CD4-positive, alpha-beta T cell treated with Interleukin-1 beta for 1 hour (primary cell): ENCODE measurements at regions not wholly inside any gene's neighbourhood (a gene's known extent, or its start where the extent isn't known, plus 50 kb on each side); places are given as distances from the start of the nearest gene placed in this dataset.

Experiments used
- DNase-seq, 2 donors: peaks; one replicate each; pipeline ENCODE4 v3.0.0-alpha.2; 2020 to 2022

DNA sequence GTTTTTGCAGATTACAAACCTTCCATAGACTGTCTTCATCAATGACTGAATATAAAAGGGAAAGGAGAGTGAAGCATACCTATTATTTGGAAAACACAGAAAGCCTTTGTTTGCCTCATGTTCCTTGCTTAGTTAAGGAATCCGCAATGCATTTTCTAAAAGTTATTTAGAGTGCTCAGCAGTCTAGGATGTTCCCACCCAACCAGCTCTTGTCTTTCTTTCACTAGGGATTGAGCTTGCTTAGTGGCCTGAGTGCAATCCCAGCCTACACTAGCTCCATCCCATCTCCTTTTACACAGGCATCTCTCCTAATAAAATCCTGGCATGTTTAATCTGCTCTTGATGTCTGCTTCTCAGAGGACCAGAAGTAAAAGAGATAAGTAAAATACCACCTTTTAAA, 850.5 kb upstream of the GJE1 start:
- DNase-seq = no peak

DNA sequence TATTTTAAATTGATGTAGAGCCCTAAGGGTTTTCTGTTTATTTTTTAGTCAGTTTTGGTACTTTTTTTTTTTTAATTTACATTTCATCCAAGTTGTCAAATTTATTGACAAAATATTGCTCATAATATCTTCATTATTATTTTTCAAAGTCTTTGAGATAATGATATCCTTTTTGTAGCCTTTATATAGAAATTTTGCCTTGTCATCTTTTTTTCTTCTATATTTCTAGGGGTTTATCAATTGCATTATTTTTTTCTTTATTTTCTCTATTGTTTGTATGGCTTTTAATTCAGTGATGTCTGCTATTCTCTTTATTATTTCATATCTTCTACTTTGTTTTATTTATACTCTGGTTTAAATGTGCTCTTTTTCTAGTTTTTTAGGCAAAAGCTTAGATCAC, 863.0 kb upstream of the GJE1 start:
- no peak for DNase-seq

DNA sequence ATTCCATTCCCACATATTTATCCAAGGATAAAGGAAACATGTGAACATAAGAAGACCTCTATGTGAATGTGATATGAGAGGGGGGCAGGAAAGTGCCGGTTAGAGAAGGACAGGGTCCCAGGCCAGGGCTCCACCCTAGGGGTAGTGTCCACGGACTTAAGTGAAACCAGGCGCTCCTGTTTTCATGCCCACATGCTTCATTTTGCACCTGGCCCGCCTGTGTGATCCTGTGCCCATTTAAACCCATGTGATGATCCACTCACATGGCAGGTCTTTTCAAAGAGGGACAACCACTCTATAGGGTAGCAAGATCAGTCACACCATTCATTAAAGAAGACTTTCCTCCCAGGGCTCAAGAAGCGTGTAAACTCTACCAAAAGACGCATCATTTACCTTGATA, 865.3 kb upstream of the GJE1 start:
- DNase-seq = no peak

DNA sequence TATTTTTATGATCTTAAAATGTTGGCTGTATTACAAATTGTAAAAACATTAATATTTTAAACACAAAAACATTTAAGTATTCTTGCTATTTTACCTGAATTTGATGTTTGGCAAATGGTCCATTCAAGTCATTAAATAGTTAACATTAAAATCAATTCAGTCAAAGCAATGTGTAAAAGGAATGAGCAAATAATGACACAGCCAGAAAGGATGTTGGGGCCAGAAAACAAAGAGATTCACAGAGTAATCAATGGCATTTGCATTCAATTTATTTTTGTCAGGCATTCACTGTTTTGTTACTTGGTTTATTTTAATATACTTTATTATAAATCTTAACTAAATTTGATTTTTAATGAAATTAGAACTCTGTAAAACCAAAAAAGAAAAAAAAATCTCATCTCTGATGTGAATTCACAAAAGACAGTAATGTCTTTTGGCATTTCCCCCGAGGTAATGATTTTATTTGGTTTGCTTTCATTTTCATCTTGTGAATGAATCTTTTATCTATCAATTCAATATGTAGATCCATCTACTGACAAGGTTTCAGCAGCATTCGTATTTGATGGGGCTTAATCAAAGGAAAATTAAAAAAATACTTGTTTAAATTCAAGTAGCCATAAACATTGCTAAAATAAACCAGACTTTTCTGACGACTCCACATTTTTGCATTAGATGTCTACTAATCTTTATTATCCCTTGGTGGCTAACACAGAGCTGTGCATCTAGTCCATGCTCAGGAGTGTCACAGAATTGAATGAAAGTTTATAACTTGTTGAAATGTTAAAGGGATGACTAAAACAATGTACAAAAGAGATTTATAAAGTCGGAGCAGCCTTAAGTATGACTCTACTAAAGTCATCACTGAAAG, 866.7 kb upstream of the GJE1 start:
- no peak for DNase-seq

DNA sequence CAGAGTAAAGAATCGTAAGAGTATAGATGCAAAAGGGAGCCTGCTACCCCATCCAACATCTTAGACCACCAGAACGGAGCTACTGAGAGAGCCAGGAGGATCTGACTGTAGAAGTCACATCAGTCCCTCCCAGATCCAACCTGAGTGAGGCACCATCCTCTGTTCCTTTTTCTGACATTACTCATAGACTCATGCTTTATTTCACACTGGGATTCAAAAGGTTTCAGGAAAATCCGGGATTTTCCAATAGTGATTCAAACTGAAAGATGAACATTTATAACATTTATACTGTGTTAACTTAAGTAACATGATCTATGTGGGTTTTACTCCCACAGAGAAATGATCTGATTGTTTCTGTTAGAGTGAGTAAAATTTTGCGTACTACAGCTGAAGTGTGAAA, 868.6 kb upstream of the GJE1 start:
- DNase-seq = no peak

DNA sequence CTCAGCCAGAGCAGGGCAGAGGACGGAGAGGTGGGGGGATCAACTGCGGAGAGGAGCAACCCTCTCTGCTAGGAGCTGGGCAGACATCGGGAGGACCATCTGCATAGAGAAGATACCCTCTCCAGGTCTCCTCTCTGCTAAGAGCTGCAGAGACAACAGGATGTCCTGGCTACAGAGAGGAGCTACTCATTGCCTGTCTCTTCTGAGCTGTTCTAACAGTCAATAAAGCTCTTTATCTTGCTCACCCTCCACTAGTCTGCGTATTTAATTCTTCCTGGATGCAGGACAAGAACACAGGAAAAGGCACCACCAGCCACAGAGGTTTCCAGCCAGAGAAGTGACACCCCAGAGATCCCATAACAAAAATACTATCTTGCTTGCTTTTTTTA, 871.1 kb upstream of the GJE1 start:
- DNase-seq = no peak

DNA sequence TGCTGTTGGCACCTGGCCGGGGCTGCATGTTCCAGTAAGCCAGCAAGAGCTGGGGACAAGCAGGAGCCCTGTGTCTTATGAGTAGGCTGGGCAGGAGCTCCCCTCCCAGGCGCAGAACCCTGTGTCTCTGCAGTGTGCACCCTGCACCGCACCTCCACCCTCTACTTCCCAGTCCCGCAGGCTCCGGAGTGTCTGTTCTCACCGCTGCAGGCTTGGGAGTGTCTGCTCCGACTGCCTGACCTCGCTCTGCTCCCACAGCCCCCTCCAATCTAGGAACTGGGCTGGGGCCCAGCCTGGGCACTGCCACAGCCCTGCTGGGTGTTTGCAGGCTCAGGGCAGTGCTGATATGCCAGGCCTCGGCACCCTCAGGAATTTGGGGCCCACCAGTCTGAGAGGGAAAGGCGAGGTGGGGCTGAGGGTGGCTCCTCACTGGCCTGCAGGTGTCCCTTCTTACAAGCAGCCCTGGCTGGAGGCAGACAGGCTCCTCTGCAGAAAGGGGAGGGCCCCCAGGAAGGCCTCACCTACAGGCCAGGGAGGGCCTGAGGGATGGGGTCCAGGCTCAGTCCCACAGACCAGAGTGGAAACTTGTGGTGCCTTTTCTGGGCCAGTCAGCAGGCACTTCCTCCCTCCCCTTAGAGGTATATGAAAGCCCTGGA, 871.6 kb upstream of the GJE1 start:
- DNase-seq = no peak

DNA sequence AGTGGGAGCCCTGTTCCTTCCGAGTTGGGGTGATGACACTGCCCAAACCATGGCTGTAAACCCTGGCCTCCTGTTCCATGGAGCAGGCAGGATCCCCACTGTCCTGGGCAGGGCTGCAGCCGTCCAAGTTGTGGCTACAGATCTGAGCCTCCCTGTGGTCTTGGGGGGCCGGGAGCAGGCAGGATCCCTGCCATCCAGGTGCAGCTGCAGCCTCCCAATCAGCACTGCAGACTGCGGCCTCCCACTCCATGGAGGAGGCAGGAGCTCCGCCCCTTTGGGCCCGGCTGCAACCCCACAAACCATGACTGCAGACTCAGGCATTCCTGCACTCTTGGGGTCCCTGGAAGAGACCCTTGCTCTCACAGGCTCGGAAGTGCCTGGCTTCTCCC, 872.1 kb upstream of the GJE1 start:
- DNase-seq = no peak

DNA sequence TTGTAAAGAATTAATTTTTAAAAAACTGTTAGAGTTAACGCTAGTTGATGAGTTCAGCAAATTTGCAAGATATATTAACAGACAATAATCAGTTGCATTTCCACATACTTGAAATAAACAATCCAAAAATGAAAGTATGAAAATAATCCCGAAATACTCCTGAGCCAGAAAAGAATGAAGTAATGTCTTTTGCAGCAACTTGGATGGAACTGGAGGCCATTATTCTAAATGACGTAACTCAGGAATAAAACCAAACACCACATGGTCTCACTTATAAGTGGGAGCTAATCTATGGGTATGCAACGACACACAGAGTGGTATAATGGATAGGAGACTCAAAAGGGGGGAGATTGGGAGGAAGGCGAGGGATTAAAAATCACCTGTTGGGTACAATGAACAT, 872.9 kb upstream of the GJE1 start:
- no peak for DNase-seq

DNA sequence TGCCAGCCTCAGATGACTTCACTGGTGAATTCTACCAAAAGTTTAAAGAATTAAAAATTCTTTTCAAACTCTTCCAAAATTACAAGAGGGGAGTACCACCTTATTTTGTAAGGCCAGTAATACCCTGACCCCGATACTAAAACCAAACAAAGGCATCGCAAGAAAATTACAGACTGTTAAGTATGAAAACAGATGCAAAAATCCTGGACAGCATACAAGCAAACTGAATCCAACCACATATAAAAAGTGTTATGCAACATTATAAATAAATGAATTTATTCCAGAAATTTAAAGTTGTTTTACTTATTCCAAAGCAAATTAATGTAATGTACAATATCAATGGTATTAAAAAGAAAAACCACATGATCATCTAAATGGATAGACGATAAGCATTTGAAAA, 873.6 kb upstream of the GJE1 start:
- no peak for DNase-seq

DNA sequence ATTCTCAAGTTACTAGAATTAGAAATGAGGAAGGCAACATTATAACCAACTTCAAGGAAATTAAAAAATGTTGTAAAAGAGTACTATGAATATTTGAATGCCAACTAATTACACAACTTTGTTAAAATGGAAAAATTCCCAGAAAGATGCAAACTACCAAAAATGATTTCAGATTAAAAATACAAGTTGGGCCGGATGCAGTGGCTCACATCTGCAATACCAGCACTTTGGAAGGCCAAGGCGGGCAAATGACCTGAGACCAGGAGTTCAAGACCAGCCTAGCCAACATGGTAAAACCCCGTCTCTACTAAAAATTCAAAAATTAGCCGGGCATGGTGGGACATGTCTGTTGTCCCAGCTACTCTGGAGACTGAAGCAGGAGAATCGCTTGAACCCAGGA, 874.2 kb upstream of the GJE1 start:
- no peak for DNase-seq

DNA sequence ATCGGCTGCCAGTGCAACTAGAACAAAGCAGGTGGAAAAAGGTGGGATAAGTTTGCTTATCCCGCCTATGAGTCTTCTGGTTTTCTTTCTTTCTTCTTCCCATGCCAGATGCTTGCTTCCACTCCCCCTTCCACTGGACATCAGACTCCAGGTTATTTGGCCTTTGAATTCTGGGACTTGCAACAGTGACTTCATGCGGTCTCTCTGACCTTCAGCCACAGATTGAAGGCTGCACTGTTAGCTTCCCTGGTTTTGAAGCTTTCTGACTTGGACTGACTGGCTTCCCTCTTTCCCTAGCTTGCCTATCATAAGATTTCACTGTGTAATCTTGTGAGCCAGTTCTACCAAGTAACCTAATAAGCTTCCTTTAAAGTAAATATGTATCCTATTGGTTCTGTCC, 878.4 kb upstream of the GJE1 start:
- DNase-seq = no peak

DNA sequence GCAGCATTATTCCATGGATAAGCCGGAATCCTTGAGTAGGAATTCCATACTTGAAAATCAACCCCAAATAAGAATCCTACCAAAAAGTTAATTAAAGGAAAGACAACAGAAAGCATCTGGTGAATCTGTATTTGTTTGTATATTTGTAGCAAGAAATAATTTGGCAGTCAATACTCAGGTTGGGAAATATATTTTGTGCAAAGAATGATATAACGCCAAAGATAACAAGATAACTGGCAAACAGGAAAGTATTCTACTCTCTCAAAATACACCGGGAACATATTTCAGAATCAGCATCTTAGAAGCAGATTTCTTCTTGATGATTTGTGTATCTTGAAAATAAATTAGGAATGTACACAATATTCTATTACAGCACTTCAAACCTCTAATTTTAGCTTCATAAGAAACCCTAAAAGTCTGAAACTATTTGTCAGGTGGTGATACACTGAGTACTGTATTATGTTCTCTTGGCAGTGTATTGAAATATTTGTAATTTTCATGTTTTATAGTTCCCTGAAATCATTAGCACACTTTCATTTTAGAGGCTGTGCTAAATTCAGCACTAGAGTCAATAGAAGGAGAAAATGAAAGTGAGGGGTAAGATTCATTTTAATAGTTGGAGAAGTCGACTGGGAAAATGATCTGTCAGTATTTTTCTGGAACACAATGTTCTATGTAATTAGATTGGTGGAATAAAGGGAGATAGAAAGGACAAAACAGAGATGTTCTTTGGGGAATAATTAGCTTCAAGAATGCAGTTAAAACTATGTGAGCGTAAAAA, 879.7 kb upstream of the GJE1 start:
- DNase-seq = no peak

DNA sequence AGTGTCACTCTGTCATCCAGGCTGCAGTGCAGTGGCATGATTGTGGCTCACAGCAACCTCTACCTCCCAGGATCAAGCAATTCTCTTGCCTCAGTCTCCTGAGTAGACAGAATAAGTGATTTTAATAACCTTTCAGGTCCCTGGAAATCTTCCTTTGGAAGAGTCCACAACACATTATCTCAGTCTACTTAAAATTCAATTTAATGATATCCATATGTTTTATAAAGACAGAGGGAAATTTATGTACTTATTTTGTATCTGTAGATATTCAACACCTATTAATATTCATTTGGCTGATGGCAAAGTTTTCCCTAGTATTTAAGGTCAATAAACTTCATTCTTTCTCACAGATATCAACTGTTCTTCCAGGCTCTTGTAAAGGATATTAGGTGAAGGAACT, 881.4 kb upstream of the GJE1 start:
- no peak for DNase-seq

DNA sequence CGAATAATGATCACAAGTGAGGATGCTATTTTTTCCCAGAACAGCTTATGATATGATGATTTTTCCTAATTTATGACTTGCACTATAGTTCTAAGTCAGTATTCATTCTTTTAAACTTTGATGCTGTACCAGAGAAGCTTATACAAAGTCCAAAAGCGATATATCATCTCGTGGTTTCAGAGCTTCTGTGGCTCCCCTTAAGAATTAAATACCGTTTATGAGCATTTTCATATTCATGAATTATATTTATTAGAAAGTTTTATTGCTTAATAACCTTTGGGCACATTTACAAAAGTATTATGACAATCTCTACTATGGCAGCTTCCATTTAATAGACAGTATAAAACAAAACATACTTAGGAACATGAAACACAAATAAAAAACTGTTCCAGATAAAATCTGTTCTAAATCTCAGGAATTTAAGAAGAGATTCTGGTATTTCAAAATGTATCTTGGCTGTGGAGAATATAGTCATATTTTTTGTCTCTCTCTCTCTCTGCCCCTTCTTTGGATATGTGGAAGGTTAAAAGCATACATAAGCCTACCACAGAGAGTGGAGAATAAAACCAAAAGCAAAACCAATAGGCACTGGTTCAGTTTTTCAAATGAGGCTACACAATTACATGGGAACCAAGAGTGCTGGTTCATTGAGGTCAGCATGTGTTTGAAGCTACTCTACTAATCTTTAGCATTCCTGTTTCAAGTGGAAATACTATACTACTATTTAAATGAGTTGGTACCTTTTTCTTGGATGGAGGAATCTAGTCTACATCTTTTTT, 884.5 kb upstream of the GJE1 start:
- no peak for DNase-seq

DNA sequence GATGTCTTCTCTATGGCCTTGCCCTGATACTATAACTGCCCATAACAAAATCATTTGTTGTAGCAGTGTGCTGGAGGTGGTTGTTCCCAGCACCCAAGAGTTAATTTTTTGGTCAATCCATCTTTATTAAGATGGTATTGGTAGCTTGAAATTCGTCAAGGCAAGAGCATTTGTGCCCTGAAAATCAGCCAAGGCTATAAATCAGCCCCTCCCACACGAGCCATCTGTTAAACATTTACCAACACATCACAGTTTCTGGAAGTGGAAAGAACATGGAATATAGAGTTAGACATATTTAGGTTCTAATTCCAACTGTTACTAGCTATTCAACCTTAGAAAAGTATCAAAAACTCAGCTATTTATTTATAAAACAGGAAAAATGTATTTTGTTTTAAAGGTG, 888.4 kb upstream of the GJE1 start:
- DNase-seq = no peak

DNA sequence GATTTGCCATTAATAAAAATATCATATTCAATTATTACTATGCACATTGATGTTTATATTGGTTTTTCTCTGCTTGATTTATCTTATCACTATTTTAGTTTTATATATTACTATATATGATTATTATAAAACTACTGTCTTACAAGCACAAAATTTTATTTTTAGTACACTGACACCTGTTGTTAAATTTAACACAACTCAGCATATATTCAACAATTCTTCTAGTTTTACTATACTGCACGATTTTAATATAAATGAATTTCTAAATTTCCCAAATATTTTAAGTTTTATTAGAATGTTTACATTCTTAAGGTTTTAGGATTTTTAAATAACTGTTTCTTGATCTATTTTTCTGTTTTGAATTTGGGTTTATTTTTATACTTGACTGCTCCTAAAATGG, 889.8 kb upstream of the GJE1 start:
- no peak for DNase-seq

DNA sequence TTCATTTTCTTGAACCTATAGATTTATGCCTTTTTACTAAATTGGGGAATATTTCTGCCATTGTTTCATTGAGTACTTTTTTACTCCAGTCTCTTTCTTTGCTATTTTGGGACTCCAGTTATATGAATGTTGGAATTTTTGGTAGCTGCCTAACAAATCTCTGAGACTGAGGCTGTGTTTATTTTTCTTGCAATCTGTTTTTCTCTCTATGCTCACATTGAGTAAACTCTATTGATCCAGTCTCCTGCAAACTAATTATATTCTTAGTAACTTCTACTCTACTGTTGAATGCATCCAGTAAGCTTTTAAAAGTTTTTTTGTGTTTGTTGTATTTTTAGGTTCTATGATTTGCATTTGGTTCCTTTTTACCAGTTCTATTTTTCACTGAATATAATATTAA, 903.4 kb upstream of the GJE1 start:
- DNase-seq = no peak

DNA sequence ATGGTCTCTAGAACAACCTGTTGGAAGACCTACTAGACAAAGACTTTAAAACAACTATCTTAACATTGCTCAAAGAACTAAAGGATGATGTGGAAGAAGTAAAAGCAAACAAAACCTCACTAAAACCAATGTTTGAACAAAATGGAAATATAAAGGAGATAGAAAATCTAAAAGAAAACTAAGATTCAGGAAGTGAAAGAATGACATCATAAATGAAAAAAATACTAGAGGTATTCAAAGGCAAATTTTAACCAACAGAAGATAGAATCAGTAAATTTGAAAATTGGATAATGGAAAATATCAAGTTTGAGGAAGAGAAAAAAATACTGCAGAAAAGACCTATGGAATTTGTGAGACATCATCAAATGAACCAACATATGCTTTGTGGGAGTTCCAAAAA, 914.1 kb upstream of the GJE1 start:
- DNase-seq = no peak

DNA sequence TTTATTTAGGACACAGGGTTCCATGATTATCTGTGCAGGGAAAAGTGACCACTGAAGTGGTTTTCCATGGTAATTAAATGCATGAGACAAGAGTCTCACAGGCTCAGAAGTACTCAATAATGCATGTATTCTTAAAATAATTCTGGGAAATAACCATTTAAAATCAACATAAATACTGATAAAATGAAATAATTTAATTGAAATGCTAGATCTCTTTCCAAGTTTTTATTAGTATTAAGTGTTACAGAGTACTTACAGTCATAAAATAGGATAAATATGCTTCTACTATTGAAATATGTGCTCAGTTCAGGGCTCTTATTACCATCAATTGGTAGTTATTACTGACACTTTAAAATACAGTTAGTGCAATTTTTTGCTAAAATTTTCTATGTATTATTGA, 916.0 kb upstream of the GJE1 start:
- no peak for DNase-seq

DNA sequence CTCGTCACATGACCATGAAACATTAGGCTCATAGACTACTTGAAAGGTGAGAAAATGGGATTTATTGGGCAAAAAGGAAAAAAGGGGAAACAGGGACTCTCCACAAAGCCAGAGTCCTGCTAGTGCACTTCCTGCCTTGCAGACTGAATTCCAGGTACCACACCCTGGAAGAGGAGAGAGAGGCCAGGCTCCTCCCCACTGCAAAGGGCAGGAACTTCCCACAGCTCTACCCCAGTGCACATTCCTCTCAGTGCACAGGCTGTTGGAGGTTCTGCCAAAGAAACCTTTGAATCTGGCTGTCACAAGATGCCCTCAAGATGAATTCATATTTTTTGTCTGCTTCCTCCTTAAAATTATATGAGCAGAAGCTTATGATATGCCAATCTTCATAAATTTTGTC, 920.4 kb upstream of the GJE1 start:
- no peak for DNase-seq

DNA sequence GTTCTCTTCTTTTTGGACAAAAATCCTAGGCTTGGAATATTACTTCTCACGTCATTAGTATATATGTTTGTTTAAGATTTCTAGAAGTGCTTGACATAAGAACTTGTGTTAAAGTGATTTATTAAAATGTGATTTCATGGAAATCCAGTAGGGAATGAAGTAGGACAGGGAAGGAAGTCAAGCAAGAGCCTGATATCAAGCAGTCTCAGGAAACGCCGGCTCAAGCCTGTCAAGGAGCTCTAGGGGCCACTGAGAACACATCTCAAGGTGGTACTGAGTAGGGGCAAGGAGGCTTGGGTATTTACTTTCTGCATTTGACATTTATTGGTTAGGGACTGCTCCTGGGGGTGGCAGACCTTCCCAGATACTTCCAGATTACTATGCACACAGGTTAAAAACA, 920.9 kb upstream of the GJE1 start:
- DNase-seq = no peak

DNA sequence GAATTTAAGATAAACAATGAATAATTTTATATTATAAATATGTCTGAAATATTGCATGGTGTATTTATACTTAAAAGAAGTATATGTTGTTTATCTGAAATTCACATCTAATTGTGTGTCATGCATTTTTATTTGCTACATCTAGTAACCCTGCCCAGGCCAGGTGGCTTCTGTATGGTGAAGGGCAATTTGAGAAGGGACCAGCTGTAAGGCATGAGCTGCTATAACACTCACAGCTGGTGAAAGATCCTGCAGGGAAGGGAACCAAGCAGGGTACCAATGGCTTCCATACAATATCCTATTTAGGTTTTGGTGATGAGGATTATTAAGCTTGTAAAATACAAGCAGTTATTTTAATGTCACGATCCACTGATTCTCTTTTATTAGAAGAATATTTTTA, 921.8 kb upstream of the GJE1 start:
- no peak for DNase-seq
